A673 (cell line): ENCODE measurements at regions not wholly inside any gene's neighbourhood (a gene's known extent, or its start where the extent isn't known, plus 50 kb on each side); places are given as distances from the start of the nearest gene placed in this dataset.

ENCODE experiments used
- EZH2 ChIP-seq: fragments of 200-600 bp; sonication (generic); IDR thresholded peaks from 2 replicates; pipeline ENCODE4 v1.6.1; 2017; ENCODE audit warnings: borderline replicate concordance, low read depth, mild to moderate bottlenecking, mixed read lengths, antibody characterized with exemption, low read length; ENCODE audit not compliant: poor library complexity, severe bottlenecking
- TF ChIP-seq, protein P1 (sequence below): fragments of 300-800, 200-600 bp; sonication (generic); conservative IDR thresholded peaks from 2 replicates; pipeline ENCODE4 v1.5.1; 2017; ENCODE audit warnings: low read depth, mild to moderate bottlenecking, antibody characterized with exemption, low read length, moderate library complexity, mixed read lengths

DNA sequence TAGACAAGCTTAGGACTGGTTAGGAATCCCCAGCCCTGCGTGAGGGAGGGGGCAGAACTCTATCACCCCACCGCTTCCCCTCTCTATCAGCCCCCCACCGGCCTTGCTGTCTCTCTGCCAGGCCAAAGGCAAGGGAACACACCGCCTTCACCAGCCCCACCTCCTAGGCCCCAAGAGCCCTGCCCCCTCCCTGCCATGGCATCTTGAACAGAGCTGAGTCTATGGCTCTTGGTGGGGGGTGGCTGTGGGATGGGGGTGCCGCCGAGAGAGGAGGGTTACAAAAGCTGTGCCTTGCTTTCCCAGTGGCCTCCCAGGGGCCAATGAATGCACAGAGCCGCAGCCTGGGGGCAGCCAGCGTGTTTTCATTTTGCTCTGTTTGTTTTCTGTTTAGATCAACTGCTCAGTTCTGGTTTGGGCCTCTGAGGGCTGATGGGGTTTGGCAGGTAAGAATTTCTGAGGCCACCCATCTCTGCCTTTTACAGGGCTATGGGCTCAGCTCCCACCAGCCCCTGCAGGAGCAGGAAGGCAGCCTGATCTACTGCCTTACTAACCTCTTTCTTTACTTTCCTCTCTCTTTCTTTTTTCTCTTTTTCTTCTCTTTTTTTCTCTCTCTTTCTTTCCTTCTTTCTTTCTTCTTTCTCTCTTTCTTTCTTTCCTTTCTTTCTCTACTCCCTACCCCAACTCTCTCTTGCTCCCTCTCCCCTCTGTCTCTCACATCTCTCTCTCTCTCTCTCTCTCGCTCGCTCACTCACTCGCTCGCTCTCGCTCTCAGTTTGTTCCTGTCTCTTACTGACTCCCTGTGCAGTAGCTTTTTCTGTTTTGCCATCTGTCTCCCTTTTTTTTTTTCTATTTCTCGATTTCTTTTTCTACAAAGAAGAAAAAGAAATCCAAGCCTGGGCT lies 128.3 kb downstream of the PJA1 start:
- TF ChIP-seq EZH2 = no peak
- TF ChIP-seq, protein P1, sequence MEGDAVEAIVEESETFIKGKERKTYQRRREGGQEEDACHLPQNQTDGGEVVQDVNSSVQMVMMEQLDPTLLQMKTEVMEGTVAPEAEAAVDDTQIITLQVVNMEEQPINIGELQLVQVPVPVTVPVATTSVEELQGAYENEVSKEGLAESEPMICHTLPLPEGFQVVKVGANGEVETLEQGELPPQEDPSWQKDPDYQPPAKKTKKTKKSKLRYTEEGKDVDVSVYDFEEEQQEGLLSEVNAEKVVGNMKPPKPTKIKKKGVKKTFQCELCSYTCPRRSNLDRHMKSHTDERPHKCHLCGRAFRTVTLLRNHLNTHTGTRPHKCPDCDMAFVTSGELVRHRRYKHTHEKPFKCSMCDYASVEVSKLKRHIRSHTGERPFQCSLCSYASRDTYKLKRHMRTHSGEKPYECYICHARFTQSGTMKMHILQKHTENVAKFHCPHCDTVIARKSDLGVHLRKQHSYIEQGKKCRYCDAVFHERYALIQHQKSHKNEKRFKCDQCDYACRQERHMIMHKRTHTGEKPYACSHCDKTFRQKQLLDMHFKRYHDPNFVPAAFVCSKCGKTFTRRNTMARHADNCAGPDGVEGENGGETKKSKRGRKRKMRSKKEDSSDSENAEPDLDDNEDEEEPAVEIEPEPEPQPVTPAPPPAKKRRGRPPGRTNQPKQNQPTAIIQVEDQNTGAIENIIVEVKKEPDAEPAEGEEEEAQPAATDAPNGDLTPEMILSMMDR = no peak
